Forelimb muscle (tissue), 1 donor: ENCODE measurements at regions not wholly inside any gene's neighbourhood (a gene's known extent, or its start where the extent isn't known, plus 50 kb on each side); places are given as distances from the start of the nearest gene placed in this dataset.

ENCODE experiments used
- DNase-seq: peaks from one replicate; pipeline ENCODE4 v3.0.0-alpha.2; 2013; ENCODE audit warnings: low read depth

- DNase-seq = no peak
Measured at GRCh38 chr12:28107679-28108078, 82.6 kb upstream of the CCDC91 start.

DNA sequence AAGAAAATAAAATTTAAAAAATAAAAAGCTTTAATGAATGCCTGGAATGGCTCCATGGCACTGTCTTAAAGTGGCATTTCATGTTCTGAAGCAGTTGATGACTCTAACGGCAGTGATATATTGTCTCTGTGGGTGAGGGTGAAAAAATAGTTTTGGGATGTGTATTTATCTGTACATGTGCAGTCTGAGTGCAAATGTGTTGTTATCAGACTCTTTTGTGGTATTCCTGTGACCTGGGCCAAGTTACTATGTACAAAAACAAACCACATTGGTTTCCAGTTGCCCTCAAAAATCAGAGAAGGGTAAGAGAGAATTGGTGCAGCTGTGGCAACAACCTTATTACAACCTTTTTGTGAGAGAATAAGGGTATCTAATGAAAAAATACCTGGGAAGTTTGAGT, 81.7 kb upstream of the CCDC91 start:
- DNase-seq = no peak

- no peak for DNase-seq
Measured at GRCh38 chr12:28110329-28110728, 79.9 kb upstream of the CCDC91 start.

- no peak for DNase-seq
Measured at GRCh38 chr12:28114488-28114887, 75.8 kb upstream of the CCDC91 start.

DNA sequence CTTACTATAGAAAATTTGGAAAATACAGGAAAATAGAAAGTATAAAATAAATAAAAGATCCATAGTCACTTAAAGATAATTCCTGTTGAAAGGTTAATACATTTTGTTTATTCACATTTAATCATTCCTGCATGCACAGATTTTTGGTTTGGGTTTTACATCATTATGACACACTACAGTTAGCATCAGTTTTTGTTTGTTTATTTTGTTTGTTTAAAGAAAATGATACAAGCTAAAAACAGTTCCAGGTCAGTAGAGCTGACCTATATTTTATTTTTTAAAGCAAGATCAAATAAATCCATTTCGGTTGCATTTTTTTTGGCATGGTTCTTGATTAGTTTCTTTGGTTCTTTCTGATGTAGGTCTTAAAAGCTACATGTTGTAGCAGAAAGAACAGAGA, 68.8 kb upstream of the CCDC91 start:
- no peak for DNase-seq

- no peak for DNase-seq
Measured at GRCh38 chr12:28121899-28122655, 68.2 kb upstream of the CCDC91 start.

GRCh38 chr12:28122756-28123155, 67.5 kb upstream of the CCDC91 start:
- no peak for DNase-seq

DNA sequence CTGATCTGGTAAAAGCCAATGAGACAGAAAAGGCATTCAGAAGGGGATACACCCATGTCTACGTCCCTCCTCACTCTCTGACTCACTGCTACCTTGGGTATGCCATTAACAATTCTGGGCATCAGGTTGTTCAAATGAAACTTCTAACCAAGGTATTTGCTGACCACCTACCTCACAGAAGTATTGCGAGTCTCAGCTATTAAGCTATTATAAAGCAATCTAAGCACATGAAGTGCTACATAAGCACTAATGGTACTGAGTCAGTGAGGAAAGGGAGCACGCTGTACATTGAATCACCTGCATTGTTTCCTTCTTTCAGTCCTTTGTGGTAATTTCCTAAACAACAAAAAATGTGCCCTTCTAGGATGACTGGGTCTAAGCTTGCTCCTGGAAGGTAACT, 62.8 kb upstream of the CCDC91 start:
- DNase-seq = no peak

GRCh38 chr12:28129031-28129430, 61.2 kb upstream of the CCDC91 start:
- DNase-seq = no peak

DNA sequence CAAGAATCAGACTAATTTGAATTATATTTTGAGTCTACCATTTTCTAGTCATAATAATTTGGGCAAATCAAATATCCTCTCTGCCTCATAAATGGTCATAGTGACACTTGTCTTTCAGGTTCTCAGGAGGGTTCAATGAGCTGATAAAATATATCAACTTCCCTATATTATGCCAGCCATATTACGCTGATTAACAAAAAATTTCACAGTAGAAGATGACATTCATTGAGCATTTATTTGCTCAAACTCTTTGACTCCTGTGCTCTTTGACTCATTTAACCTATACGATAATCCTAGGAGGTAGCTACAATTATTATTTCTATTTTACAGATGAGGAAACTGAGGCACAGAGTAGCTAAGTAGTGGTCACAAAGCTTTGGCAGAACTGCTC, 60.0 kb upstream of the CCDC91 start:
- DNase-seq = no peak

GRCh38 chr12:28130625-28131598, 59.3 kb upstream of the CCDC91 start:
- DNase-seq = no peak

DNA sequence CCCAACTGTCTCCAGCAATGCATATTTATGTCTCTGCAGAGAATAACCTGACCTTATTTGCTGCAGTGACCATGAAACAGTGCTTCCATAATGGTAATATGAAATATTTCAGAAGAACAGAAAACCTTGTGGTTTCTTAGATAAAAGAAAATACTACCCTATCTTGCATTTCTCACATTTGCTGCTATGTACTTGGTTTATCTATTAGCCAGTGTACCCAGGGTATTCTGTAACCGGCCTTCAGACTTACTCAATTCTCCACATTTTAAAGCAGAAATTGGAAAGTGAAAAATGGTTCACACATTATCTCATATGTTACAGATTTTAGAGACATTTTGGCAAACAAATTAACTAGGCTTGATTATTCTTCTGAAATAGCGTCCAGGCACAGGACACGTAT, 57.9 kb upstream of the CCDC91 start:
- DNase-seq = no peak

- no peak for DNase-seq
Measured at GRCh38 chr12:28135801-28136439, 54.3 kb upstream of the CCDC91 start.

- no peak for DNase-seq
Measured at GRCh38 chr12:28137414-28137813, 52.8 kb upstream of the CCDC91 start.

GRCh38 chr12:28140404-28140803, 49.9 kb upstream of the CCDC91 start:
- no peak for DNase-seq
